MM.1S (cell line): ENCODE measurements at regions not wholly inside any gene's neighbourhood (a gene's known extent, or its start where the extent isn't known, plus 50 kb on each side); places are given as distances from the start of the nearest gene placed in this dataset.

Experiments used
- DNase-seq: peaks from one replicate; pipeline ENCODE4 v3.0.0-alpha.2; 2015
- H2AFZ ChIP-seq: fragments of 300-600 bp; sonication (generic); 2 replicates; pipeline ENCODE4 v1.6.0; 2016; ENCODE audit warnings: antibody characterized with exemption, low read length
- H3F3A ChIP-seq: fragments of 300-600 bp; sonication (generic); 2 replicates; pipeline ENCODE4 v1.6.1; 2016; ENCODE audit warnings: mild to moderate bottlenecking, antibody characterized with exemption, low read length, moderate library complexity, mixed read lengths; ENCODE audit not compliant: insufficient read depth
- H3K27ac ChIP-seq: fragments of 300-600 bp; sonication (generic); 2 replicates; pipeline ENCODE4 v1.5.1; 2016; ENCODE audit warnings: mild to moderate bottlenecking, low read length
- H3K27me3 ChIP-seq: fragments of 300-600 bp; sonication (generic); replicated peaks from 2 replicates; pipeline ENCODE4 v1.6.0; 2016; ENCODE audit warnings: low read length; ENCODE audit not compliant: insufficient read depth
- H3K36me3 ChIP-seq: fragments of 300-600 bp; sonication (generic); replicated peaks from 2 replicates; pipeline ENCODE4 v1.6.1; 2016; ENCODE audit warnings: mild to moderate bottlenecking, low read length, mixed read lengths; ENCODE audit not compliant: insufficient read depth
- H3K4me1 ChIP-seq: fragments of 300-600 bp; sonication (generic); 2 replicates; pipeline ENCODE4 v1.6.1; 2016; ENCODE audit warnings: low read length, mixed read lengths
- H3K4me2 ChIP-seq: fragments of 300-600 bp; sonication (generic); 2 replicates; pipeline ENCODE4 v1.6.0; 2016; ENCODE audit warnings: low read depth, low read length
- H3K4me3 ChIP-seq: fragments of 300-600 bp; sonication (generic); 2 replicates; pipeline ENCODE4 v1.5.1; 2016; ENCODE audit warnings: low read length, mixed read lengths
- H3K79me2 ChIP-seq: fragments of 300-600 bp; sonication (generic); 2 replicates; pipeline ENCODE4 v1.6.1; 2016; ENCODE audit warnings: mixed run types, low read length, mixed read lengths
- H3K9ac ChIP-seq: fragments of 300-600 bp; sonication (generic); 2 replicates; pipeline ENCODE4 v1.6.1; 2016; ENCODE audit warnings: low read length, mixed read lengths
- H3K9me2 ChIP-seq: fragments of 300-600 bp; sonication (generic); replicated peaks from 2 replicates; pipeline ENCODE4 v1.6.1; 2016; ENCODE audit warnings: mild to moderate bottlenecking, low read length, mixed read lengths; ENCODE audit not compliant: insufficient read depth
- H3K9me3 ChIP-seq: fragments of 300-600 bp; sonication (generic); replicated peaks from 2 replicates; pipeline ENCODE4 v1.6.1; 2016; ENCODE audit warnings: mild to moderate bottlenecking, low read length, mixed read lengths; ENCODE audit not compliant: insufficient read depth
- H4K20me1 ChIP-seq: fragments of 300-600 bp; sonication (generic); 2 replicates; pipeline ENCODE4 v1.6.1; 2016; ENCODE audit warnings: mild to moderate bottlenecking, low read length, moderate library complexity, mixed read lengths; ENCODE audit not compliant: insufficient read depth
- CTCF ChIP-seq: fragments of 300-600 bp; sonication (generic); IDR thresholded peaks from 2 replicates; pipeline ENCODE4 v1.5.1; 2016; ENCODE audit warnings: antibody characterized with exemption, low read length, mixed read lengths
- EZH2 ChIP-seq: fragments of 300-600 bp; sonication (generic); optimal IDR thresholded peaks from 2 replicates; pipeline ENCODE3; 2017; ENCODE audit warnings: low read depth, mild to moderate bottlenecking, antibody characterized with exemption, low read length, mixed read lengths
- EZH2phosphoT487 ChIP-seq: fragments of 300-600 bp; sonication (generic); IDR thresholded peaks from 2 replicates; pipeline ENCODE4 v1.6.1; 2018; ENCODE audit warnings: antibody characterized with exemption, low read length

GRCh38 chr6:125526007-125526720 lies 223.3 kb upstream of the HEY2 start:
- no peaks in the 10 kb centered on the region for H3K79me2 ChIP-seq
- H3K4me1 ChIP-seq = no peaks in the 10 kb centered on the region
- no peaks in the 10 kb centered on the region for H3F3A ChIP-seq
- no peak overlapping the region for H3K9ac ChIP-seq
- no peak for TF ChIP-seq CTCF
- no peak for TF ChIP-seq EZH2
- no peak for TF ChIP-seq EZH2phosphoT487
- DNase-seq = no peak
- no peak overlapping the region for H2AFZ ChIP-seq
- no peaks in the 10 kb centered on the region for H3K9me2 ChIP-seq
- no peaks in the 10 kb centered on the region for H3K27me3 ChIP-seq
- H3K4me3 ChIP-seq = no peak overlapping the region
- H3K9me3 ChIP-seq = no peaks in the 10 kb centered on the region
- no peak overlapping the region for H3K27ac ChIP-seq
- H4K20me1 ChIP-seq = no peaks in the 10 kb centered on the region
- H3K4me2 ChIP-seq = no peak overlapping the region
- H3K36me3 ChIP-seq = no peaks in the 10 kb centered on the region

- H3K36me3 ChIP-seq = no peaks in the 10 kb centered on the region
- H3K4me2 ChIP-seq = no peak overlapping the region
- H3K9ac ChIP-seq = no peak overlapping the region
- no peak overlapping the region for H3K4me3 ChIP-seq
- no peaks in the 10 kb centered on the region for H3F3A ChIP-seq
- H3K4me1 ChIP-seq = no peaks in the 10 kb centered on the region
- H3K27me3 ChIP-seq = no peaks in the 10 kb centered on the region
- no peaks in the 10 kb centered on the region for H3K79me2 ChIP-seq
- no peak overlapping the region for H2AFZ ChIP-seq
- H3K9me3 ChIP-seq = no peaks in the 10 kb centered on the region
- no peaks in the 10 kb centered on the region for H4K20me1 ChIP-seq
- H3K9me2 ChIP-seq = no peaks in the 10 kb centered on the region
- DNase-seq = no peak
- no peak for TF ChIP-seq CTCF
- no peak for TF ChIP-seq EZH2
- no peak for TF ChIP-seq EZH2phosphoT487
- H3K27ac ChIP-seq = no peak overlapping the region
Measured at GRCh38 chr6:125528621-125529041, 220.8 kb upstream of the HEY2 start.

- H3K4me1 ChIP-seq = no peaks in the 10 kb centered on the region
- no peak overlapping the region for H3K4me3 ChIP-seq
- no peaks in the 10 kb centered on the region for H3K36me3 ChIP-seq
Measured at GRCh38 chr6:125529061-125529460, 220.4 kb upstream of the HEY2 start.

More at GRCh38 chr6:125529061-125529460, 220.4 kb upstream of the HEY2 start:
- Histone ChIP-seq H3K79me2 (no peaks in the 10 kb centered on the region), H3K4me2 (no peak overlapping the region), H3F3A (no peaks in the 10 kb centered on the region), H3K27ac (no peak overlapping the region), H4K20me1 (no peaks in the 10 kb centered on the region), H2AFZ (no peak overlapping the region), H3K9me2 (no peaks in the 10 kb centered on the region), H3K9ac (no peak overlapping the region), H3K9me3 (no peaks in the 10 kb centered on the region), H3K27me3 (no peaks in the 10 kb centered on the region)
- TF ChIP-seq EZH2phosphoT487 (no peak), CTCF (no peak), EZH2 (no peak)
- no peak for DNase-seq
